GM12878 (cell line): ENCODE measurements at regions not wholly inside any gene's neighbourhood (a gene's known extent, or its start where the extent isn't known, plus 50 kb on each side); places are given as distances from the start of the nearest gene placed in this dataset.

Experiments
- ATAC-seq: fragments of 200-7000 bp; cut with Tn5 transposase; 3 replicates; pipeline ENCODE4 v1.9.1; 2020; ENCODE audit warnings: mild to moderate bottlenecking, moderate library complexity
- BruUV-seq: library from RNA; stranded (reverse); fragments of 400-500 nt; replicated peaks from 2 replicates; lab custom pipeline; 2021; lab: Mats Ljungman, UMichigan
- CTCF ChIA-PET: fragments of 300-600 bp; sonication (Branson Sonifier 250); formaldehyde crosslinking; extraction: SDS; loops from one replicate; lab custom pipeline; 2021; ENCODE audit warnings: inconsistent platforms; lab: Yijun Ruan, JAX
- POLR2A ChIA-PET: fragments of 350-600 bp; formaldehyde crosslinking; extraction: SDS; loops from one replicate; lab custom pipeline; 2021; ENCODE audit warnings: inconsistent platforms; lab: Charles Lee
- RAD21 ChIA-PET: fragments of 300-600 bp; sonication (Branson Sonifier 250); formaldehyde crosslinking; loops from one replicate; lab custom pipeline; 2023; ENCODE audit warnings: antibody characterized with exemption; ENCODE audit not compliant: unreplicated experiment; lab: Charles Lee
- SMC1A ChIA-PET: fragments of 300-600 bp; sonication (Branson Sonifier 250); formaldehyde crosslinking; loops from one replicate; lab custom pipeline; 2023; ENCODE audit not compliant: unreplicated experiment, uncharacterized antibody; lab: Charles Lee
- DNase-seq: peaks from one replicate; pipeline ENCODE4 v3.0.0-alpha.2; 2011; ENCODE audit warnings: low read depth, low spot score
- FAIRE-seq: peaks from 3 replicates; lab custom pipeline; 2011; peaks lifted over from hg19 to GRCh38; lab: Jason Lieb, UNC
- H2AFZ ChIP-seq: 2 replicates; pipeline ENCODE4 v1.6.0; 2011; ENCODE audit warnings: low read depth, low read length, control low read depth; ENCODE audit not compliant: control insufficient read depth
- H3K27ac ChIP-seq: 2 replicates; pipeline ENCODE4 v1.5.1; 2011; ENCODE audit warnings: control low read depth; ENCODE audit not compliant: control insufficient read depth, insufficient read depth
- H3K27me3 ChIP-seq, 2 experiments: replicated peaks in 1 of 2; 2 replicates each; pipeline versions ENCODE4 v1.6.0 to v1.6.1; 2011; ENCODE audit warnings: low read length in 1 of 2; ENCODE audit not compliant: control insufficient read depth in 2 of 2, insufficient read depth in 2 of 2
- H3K36me3 ChIP-seq, 2 experiments: 2 replicates each; pipeline ENCODE4 v1.5.1; 2011; ENCODE audit warnings: low read length in 1 of 2; ENCODE audit not compliant: control insufficient read depth in 2 of 2, insufficient read depth in 2 of 2
- H3K4me1 ChIP-seq: 2 replicates; pipeline ENCODE4 v1.6.1; 2011; ENCODE audit warnings: mild to moderate bottlenecking, low read length, moderate library complexity, mixed read lengths; ENCODE audit not compliant: control insufficient read depth, insufficient read depth
- H3K4me2 ChIP-seq: 2 replicates; pipeline ENCODE4 v1.6.0; 2011; ENCODE audit warnings: control low read depth; ENCODE audit not compliant: control insufficient read depth, insufficient read depth
- H3K4me3 ChIP-seq: fragments of 200-600 bp; sonication (generic); 2 replicates; pipeline ENCODE4 v1.5.1; 2016
- H3K79me2 ChIP-seq: 2 replicates; pipeline ENCODE4 v1.6.0; 2011; ENCODE audit warnings: low read length; ENCODE audit not compliant: control insufficient read depth, insufficient read depth
- H3K9ac ChIP-seq: 2 replicates; pipeline ENCODE4 v1.8.0; 2011; ENCODE audit warnings: low read length, control low read depth, mixed read lengths; ENCODE audit not compliant: control insufficient read depth, insufficient read depth
- H3K9me3 ChIP-seq: replicated peaks from 3 replicates; pipeline ENCODE4 v1.5.1; 2011; ENCODE audit warnings: mild to moderate bottlenecking, low read length; ENCODE audit not compliant: control insufficient read depth, insufficient read depth
- H4K20me1 ChIP-seq: 2 replicates; pipeline ENCODE4 v1.6.0; 2011; ENCODE audit not compliant: control insufficient read depth, insufficient read depth
- BCLAF1 ChIP-seq: fragments of 450-650 bp; IDR thresholded peaks from 2 replicates; pipeline ENCODE4 v1.6.1; 2017; ENCODE audit warnings: antibody characterized with exemption, mild to moderate bottlenecking, moderate library complexity
- CUX1 ChIP-seq: IDR thresholded peaks from 2 replicates; pipeline ENCODE4 v1.6.1; 2012; ENCODE audit warnings: improper control_type of control experiment, low read depth, low read length; ENCODE audit not compliant: insufficient replicate concordance
- MLLT1 ChIP-seq: fragments of 450-650 bp; IDR thresholded peaks from 2 replicates; pipeline ENCODE4 v1.6.1; 2016; ENCODE audit warnings: mild to moderate bottlenecking
- WGBS: methylation state at CpG from one replicate; pipeline ENCODE4 v1.1.6; 2016; ENCODE audit warnings: low lambda C conversion rate; ENCODE audit not compliant: insufficient replicate concordance, insufficient coverage; ENCODE audit errors: missing lambda C conversion rate; 5-methylcytosine and 5-hydroxymethylcytosine counted together
- in situ Hi-C: fragments of 300-500 bp; cut with MboI; formaldehyde crosslinking; loops from 9 replicates; pipeline ENCODE4 v1.14.3; 2018; ENCODE audit warnings: mixed read lengths
- intact Hi-C: fragments of 100-400 bp; cut with micrococcal nuclease; formaldehyde crosslinking; loops from one replicate; pipeline ENCODE4 v1.14.2; 2022; ENCODE audit not compliant: unreplicated experiment

GRCh38 chrX:38937926-38938325 lies 136.7 kb downstream of the MID1IP1 start:
- Histone ChIP-seq H3K4me3 (no peak overlapping the region), H3K9me3 (no peaks in the 10 kb centered on the region; the same call in 2 of the 3 replicates), H3K36me3 (no peaks in the 10 kb centered on the region), H2AFZ (no peak overlapping the region), H4K20me1 (no peaks in the 10 kb centered on the region), H3K79me2 (no peaks in the 10 kb centered on the region), H3K27me3 (no peaks in the 10 kb centered on the region), H3K4me1 (no peaks in the 10 kb centered on the region), H3K9ac (no peak overlapping the region), H3K4me2 (no peak overlapping the region), H3K27ac (no peak overlapping the region)
- ChIA-PET SMC1A (interaction anchor here (1.2 to 1.7 kb wide), 2 partner anchors 11 to 20 kb away, joined by 3 to 5 read pairs; no protein-coding TSS in a partner anchor), RAD21 (no interaction called here), CTCF (interaction anchor here (1.3 kb wide), 1 partner anchor 43 kb away, joined by 4 read pairs; no protein-coding TSS in a partner anchor), POLR2A (no interaction called here)
- intact Hi-C loops (no loop called here), in situ Hi-C loops (no loop called here)
- TF ChIP-seq MLLT1: no peak
- TF ChIP-seq BCLAF1: no peak
- no peak for TF ChIP-seq CUX1
- no peak for FAIRE-seq
- no peak for ATAC-seq
- no TSS peak for BruUV-seq
- no peak for DNase-seq
- 17% methylated on average over 3 of the region's 3 CpGs for WGBS
